Fibroblast of lung (primary cell): ENCODE measurements at regions not wholly inside any gene's neighbourhood (a gene's known extent, or its start where the extent isn't known, plus 50 kb on each side); places are given as distances from the start of the nearest gene placed in this dataset.

Source experiments
- DNase-seq, 2 donors: peaks; one replicate each; pipeline versions ENCODE4 v3.0.0 to v3.0.0-alpha.2; 2010; ENCODE audit warnings: low read depth in 2 of 2
- H2AFZ ChIP-seq: 2 replicates; pipeline ENCODE4 v1.5.1; 2012; ENCODE audit warnings: low read length, control low read depth, inconsistent platforms
- H3K27ac ChIP-seq: 2 replicates; pipeline ENCODE4 v1.5.1; 2011; ENCODE audit warnings: low read length, control low read depth; ENCODE audit not compliant: insufficient read depth
- H3K27me3 ChIP-seq: 2 replicates; pipeline ENCODE4 v1.5.1; 2011; ENCODE audit warnings: mild to moderate bottlenecking, low read length; ENCODE audit not compliant: control insufficient read depth, insufficient read depth
- H3K36me3 ChIP-seq: 2 replicates; pipeline ENCODE4 v1.5.1; 2011; ENCODE audit warnings: low read length; ENCODE audit not compliant: control insufficient read depth, insufficient read depth
- H3K4me1 ChIP-seq: 2 replicates; pipeline ENCODE4 v1.5.1; 2011; ENCODE audit warnings: low read length; ENCODE audit not compliant: control insufficient read depth, insufficient read depth; ENCODE audit errors: extremely low read depth
- H3K4me2 ChIP-seq: 2 replicates; pipeline ENCODE4 v1.5.1; 2011; ENCODE audit warnings: low read length, control low read depth; ENCODE audit not compliant: insufficient read depth; ENCODE audit errors: extremely low read depth
- H3K4me3 ChIP-seq, 4 experiments: fragments of 200-600 bp in 1 of 4; sonication (generic) in 1 of 4; replicated peaks in 1 of 4; 2 replicates each; pipeline ENCODE4 v1.5.1; 2011 to 2016; ENCODE audit warnings: low read length in 4 of 4, low read depth in 3 of 4, mild to moderate bottlenecking in 3 of 4, control low read depth in 2 of 4, inconsistent platforms in 1 of 4, mixed read lengths in 1 of 4; ENCODE audit not compliant: insufficient read depth in 1 of 4; ENCODE audit errors: control extremely low read depth in 1 of 4
- H3K79me2 ChIP-seq: 2 replicates; pipeline ENCODE4 v1.5.1; 2012; ENCODE audit warnings: mild to moderate bottlenecking, low read length, inconsistent platforms; ENCODE audit not compliant: control insufficient read depth, insufficient read depth
- H3K9ac ChIP-seq: 2 replicates; pipeline ENCODE4 v1.5.1; 2011; ENCODE audit warnings: mild to moderate bottlenecking, low read length, control low read depth; ENCODE audit not compliant: insufficient read depth
- H3K9me3 ChIP-seq: 2 replicates; pipeline ENCODE4 v1.5.1; 2012; ENCODE audit warnings: low read depth, low read length; ENCODE audit not compliant: control insufficient read depth, insufficient read depth
- H4K20me1 ChIP-seq: 2 replicates; pipeline ENCODE4 v1.5.1; 2011; ENCODE audit warnings: low read length; ENCODE audit not compliant: control insufficient read depth, insufficient read depth; ENCODE audit errors: extremely low read depth
- CTCF ChIP-seq, 2 donors: IDR thresholded peaks in 1 of 2; conservative IDR thresholded peaks in 1 of 2; 1 replicate in 1 of 2; 2 replicates in 1 of 2; pipeline ENCODE4 v1.5.1; 2011 to 2012; ENCODE audit warnings: low read length in 2 of 2, control low read depth in 1 of 2, inconsistent platforms in 1 of 2, low read depth in 1 of 2, mild to moderate bottlenecking in 1 of 2
- EZH2 ChIP-seq: IDR thresholded peaks from 2 replicates; pipeline ENCODE4 v1.5.1; 2012; ENCODE audit warnings: low read length, control low read depth, mild to moderate bottlenecking; ENCODE audit errors: missing control alignments

GRCh38 chr21:15644489-15644888 is 85.3 kb upstream of the USP25 start:
- no peaks in the 10 kb centered on the region for H3K36me3 ChIP-seq
- H3K9me3 ChIP-seq, result no peaks in the 10 kb centered on the region
- H3K9ac ChIP-seq, result no peak overlapping the region
- no peak overlapping the region for H3K4me2 ChIP-seq
- H3K4me1 ChIP-seq, result no peaks in the 10 kb centered on the region
- H3K27me3 ChIP-seq, result no peaks in the 10 kb centered on the region
- no peak overlapping the region for H2AFZ ChIP-seq
- no peak overlapping the region for H3K27ac ChIP-seq
- H3K79me2 ChIP-seq, result no peaks in the 10 kb centered on the region
- no peak overlapping the region for H3K4me3 ChIP-seq
- TF ChIP-seq CTCF (conservative IDR thresholded peaks at IDR 0.05 in 1 of 2, IDR thresholded peaks at IDR 0.05 in 1 of 2; ENCODE audit: low read depth in 1 of 2, low read length in 2 of 2), result no peak
- no peak for TF ChIP-seq EZH2
- no peaks in the 10 kb centered on the region for H4K20me1 ChIP-seq
- no peak for DNase-seq

- Histone ChIP-seq H2AFZ (no peak overlapping the region), H3K27me3 (no peaks in the 10 kb centered on the region), H3K79me2 (no peaks in the 10 kb centered on the region), H3K27ac (no peak overlapping the region), H3K9ac (no peak overlapping the region), H3K4me3 (no peak overlapping the region), H3K4me1 (no peaks in the 10 kb centered on the region), H3K9me3 (no peaks in the 10 kb centered on the region), H3K36me3 (no peaks in the 10 kb centered on the region), H4K20me1 (no peaks in the 10 kb centered on the region), H3K4me2 (no peak overlapping the region)
- no peak for TF ChIP-seq EZH2
- TF ChIP-seq CTCF (conservative IDR thresholded peaks at IDR 0.05 in 1 of 2, IDR thresholded peaks at IDR 0.05 in 1 of 2; ENCODE audit: low read depth in 1 of 2, low read length in 2 of 2), result no peak
- peak in 1 of 2 donors; percentile 25 for DNase-seq
Observed at GRCh38 chr21:15645830-15646229, 84.0 kb upstream of the USP25 start.

- no peak overlapping the region for H3K27ac ChIP-seq
- no peaks in the 10 kb centered on the region for H3K36me3 ChIP-seq
- no peak overlapping the region for H3K4me3 ChIP-seq
- no peaks in the 10 kb centered on the region for H4K20me1 ChIP-seq
- H3K4me1 ChIP-seq, result no peaks in the 10 kb centered on the region
- H3K9me3 ChIP-seq, result no peaks in the 10 kb centered on the region
- H3K27me3 ChIP-seq, result no peaks in the 10 kb centered on the region
- H2AFZ ChIP-seq, result no peak overlapping the region
- no peak overlapping the region for H3K4me2 ChIP-seq
- no peaks in the 10 kb centered on the region for H3K79me2 ChIP-seq
- no peak overlapping the region for H3K9ac ChIP-seq
- no peak for TF ChIP-seq CTCF (conservative IDR thresholded peaks at IDR 0.05 in 1 of 2, IDR thresholded peaks at IDR 0.05 in 1 of 2; ENCODE audit: low read depth in 1 of 2, low read length in 2 of 2)
- TF ChIP-seq EZH2, result no peak
- no peak for DNase-seq
Observed at GRCh38 chr21:15650735-15651134, 79.0 kb upstream of the USP25 start.
